Mesodermal cell (in vitro differentiated cells): ENCODE measurements at regions not wholly inside any gene's neighbourhood (a gene's known extent, or its start where the extent isn't known, plus 50 kb on each side); places are given as distances from the start of the nearest gene placed in this dataset.
"Not testable (repeated sequence)": the region's sequence is repeated elsewhere in the genome, so short reads cannot be mapped to it uniquely, and the experiment has no call there.

Source experiments
- H3K27ac ChIP-seq: 2 replicates; pipeline ENCODE4 v1.7.0; 2013; ENCODE audit warnings: mild to moderate bottlenecking, low read depth, low read length, moderate library complexity; ENCODE audit not compliant: severe bottlenecking
- H3K36me3 ChIP-seq: 2 replicates; pipeline ENCODE4 v1.7.1; 2013; ENCODE audit warnings: mild to moderate bottlenecking, low read length, moderate library complexity; ENCODE audit not compliant: control insufficient read depth, insufficient read depth
- H3K4me1 ChIP-seq: one replicate; pipeline ENCODE4 v1.7.1; 2013; ENCODE audit warnings: mild to moderate bottlenecking, low read length; ENCODE audit not compliant: insufficient read depth, control insufficient read depth, poor library complexity, severe bottlenecking
- H3K4me3 ChIP-seq: 2 replicates; pipeline ENCODE4 v1.7.0; 2013; ENCODE audit warnings: low read length, control low read depth, mild to moderate bottlenecking; ENCODE audit not compliant: insufficient read depth, poor library complexity, severe bottlenecking; ENCODE audit errors: extremely low read depth
- H3K9me3 ChIP-seq: 2 replicates; pipeline ENCODE4 v1.7.1; 2013; ENCODE audit warnings: mild to moderate bottlenecking, low read length, moderate library complexity; ENCODE audit not compliant: control insufficient read depth
- WGBS, 2 experiments: methylation state at CpG; one replicate each; pipeline ENCODE4 v1.1.5; 2013; ENCODE audit warnings: missing lambda C conversion rate in 2 of 2; ENCODE audit not compliant: insufficient coverage in 2 of 2; 5-methylcytosine and 5-hydroxymethylcytosine counted together

DNA sequence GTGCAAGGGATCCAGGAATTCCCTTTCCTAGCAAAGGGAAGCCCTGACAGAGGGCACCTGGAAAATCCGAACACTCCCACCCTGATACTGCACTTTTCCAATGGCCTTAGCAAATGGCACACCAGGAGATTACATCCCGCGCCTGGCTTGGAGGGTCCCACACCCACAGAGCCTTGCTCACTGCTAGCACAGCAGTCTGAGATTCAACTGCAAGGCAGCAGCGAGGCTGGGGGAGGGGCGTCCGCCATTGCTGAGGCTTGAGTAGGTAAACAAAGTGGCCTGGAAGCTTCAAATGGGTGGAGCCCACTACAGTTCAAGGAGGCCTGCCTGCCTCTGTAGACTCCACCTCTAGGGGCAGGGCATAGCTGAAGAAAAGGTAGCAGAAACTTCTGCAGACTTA lies 888.8 kb downstream of the RPS29 start:
- not testable (repeated sequence) for H3K4me3 ChIP-seq, H3K4me1 ChIP-seq
- WGBS, 2 experiments, result 100% methylated on average over 1 to 3 of the region's 6 CpGs

DNA sequence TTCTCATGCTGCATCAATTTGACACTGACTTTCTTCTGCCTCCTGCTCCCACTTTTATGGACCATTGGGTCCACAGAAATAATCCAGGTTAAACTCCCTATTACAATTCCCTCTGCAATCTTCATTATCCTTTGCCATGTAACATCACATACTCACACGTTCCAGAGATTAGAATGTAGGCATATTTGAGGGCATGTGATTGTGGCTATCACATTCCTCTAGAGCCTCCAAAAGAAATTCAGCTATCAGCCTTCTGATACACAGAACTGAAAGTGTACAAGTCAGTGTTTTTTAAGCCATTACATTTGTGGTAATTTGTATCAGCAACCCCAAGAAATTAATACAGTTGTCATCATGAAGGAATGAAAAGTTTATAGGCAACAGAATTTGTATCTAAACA lies 892.4 kb downstream of the RPS29 start:
- H3K36me3 ChIP-seq, result no peaks in the 10 kb centered on the region
- no peak overlapping the region for H3K27ac ChIP-seq
- no peak overlapping the region for H3K4me3 ChIP-seq
- peaks cover 7% of the 10 kb centered on the region for H3K4me1 ChIP-seq
- WGBS, 2 experiments, result no CpG with 5 or more reads among the region's 1 CpG
- no peaks in the 10 kb centered on the region for H3K9me3 ChIP-seq

More for the DNA sequence above, 888.8 kb downstream of the RPS29 start:
- not testable (repeated sequence) for H3K27ac ChIP-seq, H3K9me3 ChIP-seq, H3K36me3 ChIP-seq

DNA sequence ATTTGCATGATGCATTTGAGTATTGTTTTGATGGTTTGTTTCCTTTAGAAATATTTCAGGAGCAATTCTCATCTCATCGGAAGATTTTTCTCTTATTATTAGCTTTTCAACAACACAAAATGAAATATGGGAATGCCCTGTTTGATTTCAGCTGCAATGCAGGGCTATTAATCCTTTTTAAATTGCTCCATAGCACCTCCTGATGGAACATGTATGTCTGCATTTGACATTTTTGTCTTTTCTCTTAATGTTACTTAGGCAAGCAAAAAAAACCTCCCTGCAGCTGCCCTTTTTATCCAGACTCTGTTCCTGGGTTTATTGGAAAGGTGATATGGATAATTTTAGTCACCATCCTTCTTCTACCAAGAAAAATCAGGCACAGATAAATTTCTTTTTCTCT lies 895.8 kb downstream of the RPS29 start:
- Histone ChIP-seq H3K27ac (no peak overlapping the region), H3K36me3 (no peaks in the 10 kb centered on the region), H3K4me1 (peaks cover 7% of the 10 kb centered on the region), H3K4me3 (no peak overlapping the region), H3K9me3 (no peaks in the 10 kb centered on the region)
- no CpG with 5 or more reads among the region's 1 CpG for WGBS, 2 experiments

DNA sequence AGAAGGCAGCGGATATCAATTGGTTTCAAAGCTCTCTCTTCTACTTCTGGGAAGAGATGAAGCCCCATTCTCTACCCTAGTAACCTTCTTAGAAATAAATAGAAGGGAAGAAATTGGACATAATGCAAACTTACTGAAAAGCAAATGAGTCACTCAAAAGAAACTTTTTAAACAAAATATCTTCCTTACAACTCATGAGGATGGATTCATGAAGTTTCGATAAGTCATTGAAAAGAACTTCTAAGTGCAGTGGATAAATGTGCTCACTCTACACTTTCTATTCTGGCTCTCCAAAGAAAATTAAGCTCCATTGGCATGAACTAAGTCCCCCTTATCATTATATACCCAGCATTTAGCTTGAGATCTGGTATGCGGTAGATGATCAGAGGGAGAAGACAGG lies 899.5 kb downstream of the RPS29 start:
- H3K4me1 ChIP-seq, result peaks cover 4% of the 10 kb centered on the region
- H3K36me3 ChIP-seq, result no peaks in the 10 kb centered on the region
- H3K4me3 ChIP-seq, result no peak overlapping the region
- no peaks in the 10 kb centered on the region for H3K9me3 ChIP-seq
- H3K27ac ChIP-seq, result no peak overlapping the region
- WGBS, 2 experiments, result 100% methylated on average over 1 of the region's 3 CpGs; no CpG with 5 or more reads in 1 of the 2 experiments

DNA sequence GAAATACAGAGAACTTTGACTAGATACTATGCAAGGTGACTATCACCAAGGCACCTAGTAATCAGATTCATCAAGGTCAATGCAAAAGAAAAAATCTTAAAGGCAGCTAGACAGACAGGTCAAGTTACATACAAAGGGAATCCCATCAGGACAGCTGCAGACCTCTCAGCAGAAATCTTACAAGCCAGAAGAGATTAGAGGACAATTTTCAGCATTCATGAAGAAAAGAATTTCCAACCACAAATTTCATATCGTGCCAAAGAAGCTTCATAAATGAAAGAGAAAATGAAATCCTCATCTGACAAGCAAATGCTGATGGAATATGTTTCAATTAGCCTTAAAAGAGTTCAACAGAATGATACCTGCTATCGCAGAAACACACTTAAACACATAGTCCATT lies 913.7 kb downstream of the RPS29 start:
- Histone ChIP-seq H3K27ac (no peak overlapping the region), H3K36me3 (no peaks in the 10 kb centered on the region), H3K9me3 (peaks cover 6% of the 10 kb centered on the region), H3K4me3 (no peak overlapping the region), H3K4me1 (no peaks in the 10 kb centered on the region)
- 83% methylated on average over 1 of the region's 2 CpGs; no CpG with 5 or more reads in 1 of the 2 experiments for WGBS, 2 experiments

DNA sequence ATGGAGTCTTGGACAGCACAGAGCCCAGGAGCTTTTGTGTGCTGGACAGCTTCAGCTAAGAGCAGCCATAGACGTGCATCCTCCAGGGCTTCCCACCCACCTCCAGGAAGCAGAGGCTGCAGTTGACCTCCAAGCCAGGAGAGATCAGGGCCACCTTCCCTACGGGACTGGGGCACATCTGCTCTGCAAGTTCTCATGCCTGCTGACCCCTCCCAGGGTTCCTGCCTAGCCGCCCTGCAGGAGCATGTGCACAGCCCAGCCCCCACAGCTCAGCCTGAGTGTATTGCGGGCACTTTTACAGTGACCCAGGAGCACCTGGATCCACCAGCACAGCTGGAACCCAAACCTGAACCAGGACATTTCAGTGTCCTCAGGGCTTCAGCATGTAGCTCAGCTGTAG lies 915.2 kb downstream of the RPS29 start:
- 89% methylated on average over 2 to 4 of the region's 4 CpGs for WGBS, 2 experiments
- Histone ChIP-seq H3K4me3 (no peak overlapping the region), H3K36me3 (no peaks in the 10 kb centered on the region), H3K27ac (no peak overlapping the region), H3K4me1 (no peaks in the 10 kb centered on the region), H3K9me3 (peaks cover under 1% of the 10 kb centered on the region)

DNA sequence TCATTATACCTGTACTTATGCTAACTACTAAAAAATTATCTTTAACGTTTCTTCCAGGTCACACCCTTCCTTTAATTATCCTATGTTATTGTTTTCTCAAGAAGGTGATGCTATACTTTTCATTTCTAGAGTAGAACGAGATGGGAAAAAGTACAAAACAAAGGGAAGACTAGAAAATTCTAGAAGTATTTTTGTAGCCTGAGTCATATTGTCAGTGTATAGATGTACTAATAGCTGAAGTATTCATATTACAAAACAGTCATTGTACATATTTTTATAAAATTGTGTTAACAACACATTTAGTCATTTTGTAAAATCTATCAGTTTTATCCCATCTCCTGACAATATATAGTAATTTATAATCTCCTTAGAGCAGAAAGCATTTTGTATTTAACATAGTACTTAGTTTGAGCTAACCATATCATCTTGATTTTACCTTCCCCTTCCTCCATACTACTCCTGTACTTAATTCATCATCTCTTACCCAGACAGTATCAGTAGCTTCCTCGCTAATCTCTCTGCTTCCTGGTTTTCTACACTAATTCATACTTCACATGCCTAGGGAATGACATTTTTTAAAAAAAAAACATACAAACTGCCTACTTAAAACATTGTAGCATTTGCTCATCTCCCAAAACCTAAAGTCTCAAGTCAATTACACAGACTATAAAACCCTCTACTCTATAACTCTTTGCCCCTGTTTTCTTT lies 920.9 kb downstream of the RPS29 start:
- no peak overlapping the region for H3K4me3 ChIP-seq
- no peaks in the 10 kb centered on the region for H3K9me3 ChIP-seq
- 88 to 95% methylated on average over 1 of the region's 3 CpGs for WGBS, 2 experiments
- H3K36me3 ChIP-seq, result no peaks in the 10 kb centered on the region
- peaks cover 6% of the 10 kb centered on the region for H3K4me1 ChIP-seq
- H3K27ac ChIP-seq, result no peak overlapping the region

DNA sequence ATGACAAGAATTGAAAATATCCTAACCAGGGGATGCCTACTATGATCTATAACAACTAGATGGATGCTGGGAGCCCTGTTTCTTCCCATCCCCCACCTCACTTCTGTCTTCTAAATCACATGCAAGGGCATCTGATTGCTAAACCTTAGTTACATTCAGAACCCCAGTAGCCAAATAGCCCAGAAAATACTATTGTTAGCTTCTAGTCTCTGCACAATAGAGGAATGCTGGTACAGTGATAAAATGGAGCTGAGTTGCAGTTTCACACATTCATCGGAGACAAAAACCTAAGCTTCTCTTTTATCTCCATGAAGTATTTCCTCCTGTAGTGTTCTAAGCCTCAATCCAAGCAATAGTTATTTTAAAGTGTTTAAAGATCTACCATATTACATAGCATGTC lies 942.9 kb downstream of the RPS29 start:
- H3K9me3 ChIP-seq, result no peaks in the 10 kb centered on the region
- WGBS, 2 experiments, result no CpG with 5 or more reads among the region's 1 CpG

DNA sequence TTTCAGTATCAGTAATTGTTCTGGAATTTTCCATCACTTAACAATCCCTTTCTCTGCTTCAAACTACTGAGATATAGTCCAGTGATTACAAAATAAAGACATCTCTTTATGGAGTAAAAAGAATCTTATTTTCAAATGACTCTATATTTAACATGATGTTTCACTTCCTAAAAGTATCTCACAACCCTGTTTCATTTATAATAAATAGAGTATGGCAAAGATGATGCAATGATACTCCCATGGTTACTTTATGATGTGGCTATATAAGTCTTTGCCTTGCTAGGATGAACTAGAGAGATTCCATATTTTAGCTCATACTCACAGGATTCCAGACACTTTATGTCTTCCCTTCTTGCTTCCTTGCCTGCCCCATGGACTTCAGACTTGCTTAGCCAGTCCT lies 953.5 kb upstream of the MDGA2 start:
- Histone ChIP-seq H3K9me3 (no peaks in the 10 kb centered on the region), H3K27ac (no peak overlapping the region), H3K36me3 (no peaks in the 10 kb centered on the region), H3K4me3 (no peak overlapping the region), H3K4me1 (no peaks in the 10 kb centered on the region)

More for the DNA sequence above, 942.9 kb downstream of the RPS29 start:
- no peaks in the 10 kb centered on the region for H3K4me1 ChIP-seq
- no peak overlapping the region for H3K27ac ChIP-seq
- H3K4me3 ChIP-seq, result no peak overlapping the region
- H3K36me3 ChIP-seq, result no peaks in the 10 kb centered on the region

DNA sequence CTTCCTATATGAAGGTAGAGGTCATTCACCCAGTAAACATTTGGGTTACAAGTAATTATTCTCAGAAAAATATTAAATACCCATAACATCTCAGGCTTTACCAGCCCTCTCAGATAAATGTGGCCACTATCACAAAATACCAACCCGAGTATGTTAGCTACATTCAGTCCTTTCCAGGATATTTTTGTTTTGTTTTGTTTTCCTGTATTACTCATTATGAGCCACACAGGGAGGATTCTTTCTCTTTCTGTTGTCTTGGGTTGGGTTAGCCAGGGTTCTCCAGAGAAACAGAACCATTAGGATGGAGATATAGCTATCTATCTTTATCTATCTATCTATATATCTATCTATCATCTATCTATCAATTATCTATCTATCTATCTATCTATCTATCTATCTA lies 947.6 kb upstream of the MDGA2 start:
- Histone ChIP-seq H3K9me3 (no peaks in the 10 kb centered on the region), H3K27ac (no peak overlapping the region), H3K36me3 (no peaks in the 10 kb centered on the region), H3K4me3 (no peak overlapping the region), H3K4me1 (peaks cover 5% of the 10 kb centered on the region)
- WGBS, 2 experiments, result 100% methylated on average over 1 of the region's 1 CpG; no CpG with 5 or more reads in 1 of the 2 experiments

DNA sequence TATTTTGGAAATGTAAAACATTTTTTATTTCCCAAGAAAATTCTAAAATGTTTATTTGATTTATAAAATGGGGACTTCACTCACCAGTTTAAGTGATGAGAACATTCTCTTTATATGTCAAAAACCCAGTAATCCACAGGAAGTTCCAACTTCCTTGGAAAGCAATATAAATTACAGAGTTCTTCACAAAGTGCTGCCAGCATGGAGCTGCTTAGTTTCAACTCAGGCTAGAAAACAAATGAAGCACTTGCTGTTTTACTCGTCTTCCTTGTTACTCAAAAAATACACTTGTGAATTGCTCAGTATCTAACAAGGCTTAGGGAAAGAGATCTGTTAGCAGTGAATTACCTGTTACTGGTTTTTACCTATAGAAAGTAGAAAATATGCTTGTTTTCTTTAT lies 942.7 kb upstream of the MDGA2 start:
- H3K4me1 ChIP-seq, result peaks cover 4% of the 10 kb centered on the region
- 100% methylated on average over 1 of the region's 1 CpG; no CpG with 5 or more reads in 1 of the 2 experiments for WGBS, 2 experiments
- H3K9me3 ChIP-seq, result no peaks in the 10 kb centered on the region
- H3K36me3 ChIP-seq, result no peaks in the 10 kb centered on the region
- H3K27ac ChIP-seq, result no peak overlapping the region
- H3K4me3 ChIP-seq, result no peak overlapping the region
